Right lung (tissue), 2 donors: ENCODE measurements at regions not wholly inside any gene's neighbourhood (a gene's known extent, or its start where the extent isn't known, plus 50 kb on each side); places are given as distances from the start of the nearest gene placed in this dataset.

Source experiments
- DNase-seq, 2 donors: peaks; one replicate each; pipeline ENCODE4 v3.0.0-alpha.2; 2013

DNA sequence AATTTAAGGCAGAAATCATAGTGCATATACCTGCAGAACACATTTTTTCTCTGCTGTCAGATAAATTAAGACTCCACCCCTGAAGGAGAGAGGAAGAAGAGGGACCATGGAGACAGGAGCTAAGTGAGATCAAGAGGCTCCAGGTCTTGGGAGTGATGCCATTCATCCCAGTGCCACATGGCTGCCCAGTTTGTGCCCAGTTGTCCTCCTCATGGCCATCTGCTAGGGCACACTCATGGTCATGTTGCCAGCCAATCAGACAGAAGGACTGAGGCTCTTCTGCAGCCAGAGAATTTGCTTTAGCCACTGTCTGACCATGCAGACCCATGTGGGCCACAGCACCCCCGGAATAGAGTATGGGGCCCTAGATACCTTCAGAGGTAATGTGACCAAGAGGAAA is 270.5 kb upstream of the PROK2 start:
- DNase-seq = no peak

DNA sequence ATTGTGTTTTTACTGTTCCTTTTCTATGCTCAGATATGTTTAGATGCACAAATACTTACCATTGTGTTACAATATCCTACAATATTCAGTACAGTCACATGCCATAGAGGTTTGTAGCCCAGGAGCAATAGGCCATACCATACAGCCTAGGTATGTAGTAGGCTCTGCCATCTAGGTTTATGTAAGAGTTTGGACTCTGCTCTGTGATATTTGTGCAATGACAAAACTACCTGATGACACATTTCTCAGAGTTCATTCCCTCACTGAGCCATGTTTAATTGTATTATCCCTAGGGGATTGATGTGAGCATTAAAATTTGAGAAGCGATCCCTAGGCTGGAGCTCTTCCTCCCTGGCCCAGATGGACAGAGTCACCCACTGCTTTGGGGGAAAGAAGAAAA is 270.0 kb upstream of the PROK2 start:
- no peak for DNase-seq

DNA sequence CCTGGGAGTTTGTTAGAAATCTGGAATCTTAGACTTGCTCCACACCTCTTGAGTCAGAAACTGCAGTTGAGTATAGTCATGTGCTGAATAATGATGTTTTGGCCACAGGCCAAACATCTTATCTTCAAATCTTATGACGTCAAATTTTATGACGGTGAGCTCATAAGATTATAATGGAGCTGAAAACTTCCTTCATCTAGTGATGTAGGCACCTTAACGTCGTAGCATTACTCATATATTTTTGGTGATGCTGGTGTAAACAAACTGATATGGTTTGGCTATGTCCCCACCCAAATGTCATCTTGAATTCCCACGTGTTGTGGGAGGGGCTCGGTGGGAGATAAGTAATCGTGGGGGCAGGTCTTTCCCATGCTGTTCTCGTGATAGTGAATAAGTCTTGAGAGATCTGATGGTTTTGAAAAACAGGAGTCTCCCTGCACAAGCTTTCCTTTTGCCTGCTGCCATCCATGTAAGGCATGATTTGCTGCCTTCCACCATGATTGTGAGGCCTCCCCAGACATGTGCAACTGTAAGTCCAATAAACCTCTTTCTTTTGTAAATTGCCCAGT is 268.0 kb upstream of the PROK2 start:
- no peak for DNase-seq

DNA sequence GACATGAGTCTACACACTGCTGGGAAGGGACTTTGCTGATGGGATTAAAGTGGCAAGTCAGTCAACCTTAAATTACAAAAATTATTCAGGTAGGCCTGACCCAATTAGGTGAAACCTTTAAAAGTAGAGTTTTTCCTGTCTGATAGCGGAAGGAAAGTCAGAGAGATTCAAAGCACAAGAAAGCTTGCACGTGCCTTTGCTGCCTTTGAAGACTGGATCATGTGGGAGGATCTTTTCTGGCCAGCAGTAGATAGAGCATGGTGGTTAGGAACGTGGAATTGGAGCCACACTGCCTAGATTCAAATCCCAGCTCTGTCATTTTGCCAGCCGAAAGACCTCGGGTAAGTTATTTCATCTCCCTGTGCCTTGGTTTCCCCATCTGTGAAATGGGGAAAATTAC is 265.8 kb upstream of the PROK2 start:
- DNase-seq = no peak

DNA sequence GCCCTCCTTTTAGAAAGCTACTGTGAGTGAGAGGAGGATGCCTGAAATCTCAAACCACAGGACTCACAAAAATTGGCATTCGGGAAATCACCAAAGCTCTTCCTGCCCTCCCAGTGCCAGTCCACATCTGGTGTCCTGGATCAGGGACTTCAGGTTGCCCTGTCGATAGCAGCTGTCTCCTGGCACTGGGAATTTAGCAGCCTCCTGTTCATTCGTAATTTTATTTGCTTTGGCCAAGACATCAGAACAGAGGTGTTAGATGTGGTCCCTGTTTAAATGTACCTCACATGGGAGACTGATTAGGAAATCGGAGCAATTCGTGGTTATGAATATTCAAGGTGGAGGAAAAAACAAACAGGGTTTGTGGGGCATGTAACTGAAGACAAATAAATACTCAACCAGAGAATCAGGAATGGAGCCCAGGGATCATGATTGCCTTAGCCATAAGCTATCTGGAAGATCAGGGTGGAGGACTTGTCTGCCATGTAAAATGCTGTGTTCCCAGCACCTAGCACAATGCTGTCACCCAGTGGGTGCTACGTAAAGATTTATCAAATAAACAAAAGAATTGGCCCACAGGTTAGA is 265.2 kb upstream of the PROK2 start:
- DNase-seq = no peak

DNA sequence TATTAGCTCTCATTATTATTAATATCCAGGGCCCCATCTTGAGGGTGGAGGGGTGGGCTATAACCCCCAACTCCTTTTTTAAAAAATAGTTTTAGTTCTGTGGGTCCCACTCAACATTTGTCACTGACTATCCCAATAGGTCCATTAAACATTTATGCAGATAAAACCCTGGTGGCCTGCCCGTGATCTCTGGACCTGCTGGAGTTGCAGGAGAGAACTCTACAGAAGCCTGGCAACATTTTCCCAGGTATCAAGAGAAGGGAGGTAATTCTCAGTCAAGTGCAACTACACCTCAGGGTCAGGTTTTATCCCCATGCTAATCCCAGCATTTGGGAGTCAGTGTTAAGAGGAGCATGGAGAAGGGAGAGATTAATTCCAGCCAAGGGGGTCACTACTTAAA is 264.4 kb upstream of the PROK2 start:
- no peak for DNase-seq

DNA sequence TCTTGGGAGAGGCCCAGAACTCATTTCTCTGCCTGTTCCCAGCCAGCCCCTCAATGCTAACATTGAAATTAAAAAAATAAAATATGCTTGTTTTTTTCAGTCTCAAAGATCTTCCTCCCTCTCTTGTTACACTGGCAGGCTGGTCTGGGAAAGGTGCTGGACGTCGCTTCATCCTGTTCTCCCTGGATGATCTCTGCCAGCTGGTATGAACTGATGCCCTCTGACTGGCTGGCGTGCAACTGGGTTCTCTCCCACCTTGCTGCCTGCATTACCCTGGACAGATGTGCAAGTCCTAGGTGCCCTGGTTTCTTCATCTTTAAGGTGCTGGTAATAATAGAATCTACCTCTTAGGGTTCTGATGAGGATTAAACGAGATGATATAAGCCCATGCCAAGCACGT is 263.9 kb upstream of the PROK2 start:
- no peak for DNase-seq

DNA sequence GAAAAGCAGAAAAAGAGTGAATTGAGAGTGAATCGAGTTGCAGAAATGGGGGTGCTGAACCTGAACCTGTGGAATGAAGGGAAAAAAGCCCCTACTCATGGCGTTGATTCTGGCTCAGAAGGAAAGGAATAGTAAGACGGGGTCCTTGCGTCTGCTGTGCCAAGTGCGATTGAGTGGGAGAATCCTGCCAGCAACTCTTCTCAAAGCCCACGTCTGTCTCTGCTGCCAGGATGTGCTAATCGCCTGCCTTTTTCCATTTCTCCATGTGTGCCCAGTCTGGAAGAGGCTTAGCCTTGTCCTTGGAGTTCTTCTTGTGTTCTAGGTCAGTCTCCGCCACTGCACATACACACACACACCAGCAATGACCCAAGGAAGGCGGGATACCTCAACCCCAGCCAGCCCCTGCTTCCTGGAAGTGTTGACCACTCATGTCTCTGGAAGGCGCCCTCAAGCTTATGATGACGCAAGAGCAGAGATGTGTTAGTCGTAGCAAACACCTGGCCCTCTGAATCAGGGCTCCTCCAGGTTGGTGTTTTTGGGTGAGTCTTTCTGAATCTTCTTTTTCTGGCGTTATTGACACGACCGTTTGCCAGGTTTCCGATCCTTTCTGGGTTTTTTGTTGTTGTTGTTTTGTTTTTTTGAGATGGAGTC is 262.4 kb upstream of the PROK2 start:
- no peak for DNase-seq

DNA sequence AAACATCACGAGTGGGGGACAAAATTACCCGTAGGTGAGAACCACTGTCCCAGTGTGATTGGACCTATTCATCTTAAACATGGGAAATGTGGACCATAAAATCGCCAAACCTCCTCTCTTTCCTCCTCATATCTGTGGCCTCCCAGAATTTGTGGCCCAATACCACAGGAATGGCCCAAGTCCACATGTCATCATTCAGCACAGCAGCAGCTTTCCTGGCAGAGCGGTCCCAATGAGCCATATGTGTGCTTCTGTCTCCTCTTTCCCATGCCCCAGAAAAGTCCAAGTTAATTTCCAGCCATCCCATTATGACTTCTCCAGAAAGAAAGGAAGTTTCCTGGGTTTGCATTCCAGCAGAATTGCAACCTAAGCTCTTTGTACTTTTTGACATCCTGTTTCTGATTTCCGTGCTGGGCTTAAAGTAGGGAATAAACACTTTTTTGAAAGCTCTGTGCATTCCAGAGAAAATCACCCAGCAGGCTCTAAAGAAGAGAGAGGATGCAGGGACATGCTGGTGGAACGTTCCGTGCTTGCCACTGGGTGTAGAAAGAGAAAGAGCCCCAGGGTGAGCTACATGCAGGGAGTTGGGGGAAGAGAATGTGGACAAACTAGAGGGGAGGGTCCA is 259.4 kb upstream of the PROK2 start:
- no peak for DNase-seq

DNA sequence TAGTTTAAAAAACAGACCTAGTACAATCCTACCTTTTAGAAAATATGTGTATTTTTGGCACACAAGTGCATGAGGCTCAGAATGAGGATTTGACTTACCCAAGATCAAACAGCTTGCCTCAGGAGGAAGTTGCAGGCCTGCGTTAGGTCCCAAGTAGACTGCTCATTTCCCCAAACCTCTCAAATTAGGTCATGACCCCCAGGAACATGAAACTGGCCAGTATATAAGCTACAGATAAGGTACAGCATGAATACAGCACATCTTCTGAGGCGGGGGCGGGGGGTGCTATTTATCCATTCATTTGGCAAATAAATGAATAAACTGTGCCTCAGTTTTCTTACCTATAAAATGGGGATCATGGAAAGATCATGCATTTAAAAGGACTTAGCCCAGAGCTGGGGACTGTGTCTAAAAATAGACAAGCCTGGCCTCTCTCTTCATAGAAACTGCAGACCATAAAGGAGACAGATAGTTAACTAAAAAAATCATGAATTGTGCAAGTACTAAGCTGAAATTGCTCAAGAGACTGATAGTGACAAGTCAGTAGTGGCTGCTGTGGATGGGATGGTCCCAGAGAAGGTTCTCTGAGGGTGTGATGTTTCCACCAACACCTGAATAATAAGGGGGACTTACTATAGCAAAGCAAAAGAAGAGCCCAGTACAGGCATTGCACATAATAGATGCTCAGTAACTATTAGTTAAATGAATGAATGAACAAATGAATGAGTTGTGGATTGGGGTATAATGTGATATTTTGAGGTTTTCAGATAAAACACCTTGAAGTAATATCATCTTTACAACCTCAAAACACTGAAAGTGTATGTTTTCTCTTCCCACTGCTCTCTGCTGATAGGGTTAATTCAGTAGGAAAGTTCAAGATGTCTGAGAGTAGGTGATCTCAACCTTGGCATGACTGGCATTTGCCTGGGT is 258.5 kb upstream of the PROK2 start:
- DNase-seq = no peak

DNA sequence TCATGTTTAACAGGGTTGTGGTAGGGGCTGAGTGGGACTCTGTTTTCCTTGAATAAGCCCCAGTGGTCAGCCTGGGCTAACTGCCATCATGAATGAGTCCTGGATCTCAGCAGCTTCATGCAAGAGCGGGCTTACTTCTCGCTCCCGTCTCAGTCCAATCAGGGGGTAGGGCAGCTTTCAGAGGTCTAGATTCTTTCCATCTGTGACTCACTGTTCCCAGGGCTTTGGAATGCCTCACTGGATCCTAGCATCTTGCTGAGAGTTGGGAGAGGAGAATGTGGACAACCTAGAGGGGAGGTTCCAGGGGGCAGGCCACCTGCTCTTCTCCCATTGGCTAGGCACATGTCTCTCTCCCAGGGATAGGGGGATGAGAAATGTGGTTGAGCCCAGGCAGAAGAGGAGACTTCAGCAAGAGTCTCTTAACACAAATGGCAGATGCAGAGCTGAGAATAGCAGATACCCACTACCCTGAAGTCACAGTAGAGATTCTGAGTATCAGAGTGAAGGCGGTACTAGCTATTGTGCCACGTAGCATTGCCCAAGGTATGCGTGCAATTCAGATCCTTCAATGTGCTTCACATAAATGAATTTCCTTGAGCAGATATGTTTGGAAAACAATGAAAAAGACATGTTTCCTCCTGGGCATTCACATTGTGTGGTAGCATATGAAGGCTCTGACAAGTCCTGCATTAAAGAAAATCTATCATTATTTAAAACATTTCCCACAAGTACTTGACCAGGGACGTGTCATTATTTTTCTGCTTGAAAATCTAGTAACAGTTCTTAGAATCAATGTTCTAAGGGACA is 257.7 kb upstream of the PROK2 start:
- DNase-seq = no peak

DNA sequence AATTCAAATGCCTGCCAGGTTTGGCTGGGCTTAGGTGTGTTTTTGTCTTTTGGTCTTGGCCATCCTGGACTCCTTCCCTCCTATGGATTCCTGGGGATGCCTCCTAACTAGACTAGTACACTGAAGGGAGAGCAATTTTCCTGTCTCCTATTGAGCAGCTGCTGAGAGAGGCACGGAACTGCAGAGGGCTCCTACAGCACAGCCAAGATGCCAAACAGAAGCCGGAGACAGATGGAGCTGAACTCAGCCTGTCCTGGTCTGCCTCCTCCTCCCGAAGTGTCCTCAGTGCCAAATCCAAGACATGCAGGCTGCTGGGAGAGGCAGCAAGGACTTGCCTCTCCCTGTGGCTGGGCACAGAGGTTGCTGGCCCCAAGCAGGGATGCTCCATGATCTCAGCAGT is 256.6 kb upstream of the PROK2 start:
- DNase-seq = peak; percentile 28 to 40

DNA sequence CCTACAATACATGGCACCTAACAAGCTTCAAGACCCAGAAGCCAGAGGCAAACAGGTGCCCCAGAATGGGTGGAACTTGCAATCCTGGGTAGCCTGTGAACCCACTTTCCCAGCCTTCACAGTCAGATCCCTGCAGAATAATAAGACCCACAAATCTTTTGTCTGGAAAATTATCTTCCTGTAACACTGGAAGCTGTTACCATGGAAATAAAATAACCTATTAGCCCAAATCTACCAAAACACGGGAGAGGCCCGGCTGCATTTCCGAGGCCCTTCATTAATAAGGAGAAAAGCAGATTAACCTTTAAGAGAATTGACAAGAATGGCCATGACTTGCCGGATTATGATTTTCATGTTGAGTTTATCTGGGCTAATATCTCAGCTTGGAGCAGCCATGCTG is 256.1 kb upstream of the PROK2 start:
- no peak for DNase-seq

DNA sequence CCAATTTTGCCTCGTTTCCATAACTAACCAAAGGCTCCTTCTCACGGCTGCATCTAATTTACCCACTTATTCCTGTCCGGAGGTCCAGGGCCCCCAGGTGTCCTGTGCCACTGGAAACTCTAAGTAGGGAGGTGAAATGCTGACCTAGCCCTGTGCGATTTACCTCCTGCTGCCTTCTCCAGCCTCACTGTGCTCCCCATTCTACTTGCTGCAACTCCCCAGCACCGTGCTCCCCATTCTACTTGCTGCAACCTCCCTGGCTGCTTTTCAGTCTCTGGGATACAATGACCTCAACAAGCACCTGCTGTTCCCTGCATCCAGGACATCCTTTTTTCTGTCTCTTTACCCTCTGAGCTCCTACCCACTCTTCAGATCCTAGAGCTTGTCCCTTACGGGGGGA is 254.7 kb upstream of the PROK2 start:
- no peak for DNase-seq

DNA sequence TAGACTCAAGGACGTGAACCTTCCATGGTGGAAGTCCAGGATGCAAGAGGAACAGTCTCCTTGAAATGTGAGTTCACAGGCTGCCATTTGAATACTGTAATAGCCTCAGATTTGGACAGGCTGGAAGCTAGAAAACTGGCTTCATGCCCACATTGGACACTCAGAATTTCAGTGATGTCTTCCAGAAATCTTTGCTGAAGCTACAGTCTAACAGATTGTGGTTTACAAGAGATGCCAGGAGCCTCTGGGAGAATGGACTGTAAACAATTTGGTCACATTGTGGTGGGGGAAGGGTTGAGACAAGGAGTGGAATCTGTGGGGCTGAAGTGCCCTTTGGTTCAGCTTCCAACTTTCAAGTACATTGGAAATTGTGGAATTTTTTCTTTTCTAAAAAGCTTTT is 252.0 kb upstream of the PROK2 start:
- peak; percentile 38 to 51 for DNase-seq

DNA sequence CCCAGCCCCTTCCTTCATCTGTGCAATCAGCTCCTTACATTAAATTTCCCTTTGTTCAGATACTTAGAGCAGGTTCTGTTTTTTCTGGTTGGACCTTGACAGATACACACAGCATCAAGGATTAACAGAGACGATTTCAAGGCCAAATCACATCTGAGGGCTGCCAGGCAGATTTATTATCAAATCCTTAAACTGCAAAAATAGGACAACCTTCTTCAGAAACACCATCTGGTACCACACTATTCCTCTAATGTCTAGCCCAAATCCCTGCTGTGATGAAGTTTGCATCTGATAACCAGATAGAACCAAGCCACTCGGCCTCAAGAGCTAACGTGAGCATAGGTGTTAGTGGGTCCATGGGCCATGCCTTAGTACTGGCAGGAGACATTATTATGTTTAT is 250.7 kb upstream of the PROK2 start:
- no peak for DNase-seq

DNA sequence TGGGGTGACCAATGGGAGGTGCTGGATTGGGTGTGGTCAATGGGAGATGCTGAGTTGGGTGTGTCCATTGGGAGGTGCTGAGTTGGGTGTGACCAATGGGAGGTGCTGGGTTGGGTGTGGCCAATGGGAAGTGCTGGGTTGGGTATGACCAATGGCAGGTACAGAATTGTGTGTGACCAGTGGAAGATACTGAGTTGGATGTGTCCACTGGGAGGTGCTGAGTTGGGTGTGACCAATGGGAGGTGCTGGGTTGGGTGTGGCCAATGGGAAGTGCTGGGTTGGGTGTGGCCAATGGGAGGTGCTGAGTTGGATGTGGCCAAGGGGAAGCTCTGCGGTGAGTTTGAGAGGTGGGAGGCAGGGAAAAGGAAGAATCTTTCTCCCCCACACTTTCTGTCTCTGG is 250.0 kb upstream of the PROK2 start:
- no peak for DNase-seq

DNA sequence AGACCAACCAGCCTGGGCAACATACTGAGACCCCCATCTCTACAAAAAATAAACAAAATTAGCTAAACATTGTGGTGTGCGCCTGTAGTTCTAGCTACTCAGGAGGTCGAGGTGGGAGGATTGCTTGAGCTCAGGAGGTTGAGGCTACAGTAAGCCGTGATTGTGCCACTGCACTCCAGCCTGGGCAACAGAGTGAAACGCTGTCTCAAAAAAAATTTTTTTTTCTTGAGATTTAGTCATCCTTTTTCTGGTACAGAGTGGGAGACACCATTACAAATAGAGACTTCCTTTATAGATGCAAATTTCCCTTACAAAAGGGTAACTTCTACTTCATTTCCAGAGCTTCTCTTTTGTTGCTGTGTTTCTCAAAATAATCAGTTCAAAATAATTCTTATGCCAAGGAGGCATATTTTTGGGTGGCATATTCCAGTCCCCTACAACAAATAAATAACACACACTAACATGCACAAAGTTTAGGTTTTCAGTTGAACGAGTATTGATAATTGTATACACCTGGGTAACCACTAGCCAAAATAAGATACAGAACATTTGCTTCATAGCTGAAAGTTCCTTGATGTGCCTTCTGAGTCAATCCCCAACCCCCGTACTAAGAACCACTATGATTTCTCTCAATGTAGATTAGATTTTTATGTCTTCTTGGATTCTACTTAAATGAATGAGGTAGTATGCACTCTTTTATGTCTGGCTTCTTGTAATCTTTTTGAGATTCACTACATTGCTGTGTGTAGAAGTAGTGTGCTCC is 248.9 kb upstream of the PROK2 start:
- no peak for DNase-seq

DNA sequence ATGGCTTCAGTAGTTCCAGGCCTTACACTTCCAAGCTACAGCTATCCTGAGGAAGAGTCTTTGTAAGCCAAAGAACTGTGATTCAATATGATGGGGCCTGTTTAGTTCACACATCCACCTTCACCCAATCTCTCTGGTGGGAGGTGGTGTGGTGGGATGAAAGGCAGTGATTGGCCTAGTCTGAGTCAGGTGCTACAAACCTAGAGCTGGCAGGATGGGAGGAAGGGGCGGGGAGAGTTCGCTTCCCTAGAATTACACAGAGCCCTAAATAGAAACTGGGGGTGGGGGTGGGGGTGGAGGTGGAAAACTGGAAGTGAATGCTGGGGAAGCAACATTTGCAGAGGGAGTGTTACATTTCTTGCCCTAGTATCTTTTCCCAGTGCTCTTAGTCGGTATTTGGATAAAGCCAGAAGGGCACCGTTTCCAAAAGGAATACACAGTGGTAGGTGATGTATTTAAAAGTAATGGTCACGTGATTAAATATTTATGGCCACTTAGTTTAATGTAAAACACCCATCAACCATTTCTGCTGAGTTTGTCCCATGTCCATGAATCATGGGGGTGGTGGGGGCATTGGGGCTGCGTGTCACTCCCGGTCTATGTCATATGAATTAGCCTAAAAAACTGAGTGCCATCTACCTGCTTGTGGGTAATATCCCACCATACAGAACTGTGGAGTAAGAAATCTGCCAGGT is 247.6 kb upstream of the PROK2 start:
- DNase-seq = no peak

DNA sequence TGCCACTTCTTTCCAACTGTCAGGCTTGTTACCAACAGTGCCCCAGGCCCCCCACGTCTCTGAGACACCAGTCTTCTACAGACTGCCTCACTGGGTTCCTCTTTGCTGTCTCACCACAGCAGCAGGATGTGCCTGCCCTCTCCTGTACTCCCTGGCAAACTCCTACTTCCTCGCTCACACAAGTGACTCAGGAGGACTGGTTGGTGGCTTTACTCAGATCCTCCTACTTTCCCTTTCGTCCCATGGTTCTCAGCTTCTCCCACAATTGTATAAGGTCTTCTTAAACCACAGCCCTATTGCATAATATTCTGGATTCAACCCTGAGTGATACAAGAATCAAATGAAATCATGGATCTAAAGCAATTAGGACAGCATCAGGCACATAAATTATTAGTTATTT is 246.6 kb upstream of the PROK2 start:
- no peak for DNase-seq
